IMR-90 (cell line): ENCODE measurements at regions not wholly inside any gene's neighbourhood (a gene's known extent, or its start where the extent isn't known, plus 50 kb on each side); places are given as distances from the start of the nearest gene placed in this dataset.

ENCODE experiments used
- ATAC-seq: fragments of 200-7000 bp; cut with Tn5 transposase; 2 replicates; pipeline ENCODE4 v1.9.1; 2020; ENCODE audit warnings: low read depth, mild to moderate bottlenecking, moderate library complexity
- BruUV-seq: library from RNA; stranded (reverse); fragments of 400-500 nt; replicated peaks from 2 replicates; lab custom pipeline; 2021; lab: Mats Ljungman, UMichigan
- CTCF ChIA-PET: fragments of 300-600 bp; formaldehyde crosslinking; extraction: SDS; loops from one replicate; lab custom pipeline; 2021; ENCODE audit warnings: antibody characterized with exemption; lab: Yijun Ruan, JAX
- POLR2A ChIA-PET: fragments of 300-600 bp; sonication (Branson Sonifier 250); formaldehyde crosslinking; loops from one replicate; lab custom pipeline; 2022; ENCODE audit warnings: antibody characterized with exemption; ENCODE audit not compliant: unreplicated experiment; lab: Charles Lee
- DNase-seq: peaks from one replicate; pipeline ENCODE4 v3.0.0; 2013
- H2AFZ ChIP-seq: replicated peaks from 2 replicates; pipeline ENCODE3; 2013; ENCODE audit warnings: low read length, mild to moderate bottlenecking; ENCODE audit not compliant: poor library complexity
- H2AK5ac ChIP-seq: 2 replicates; pipeline ENCODE4 v1.6.1; 2013; ENCODE audit warnings: low read depth, low read length, inconsistent platforms
- H2AK9ac ChIP-seq: replicated peaks from 2 replicates; pipeline ENCODE3; 2013; ENCODE audit warnings: mild to moderate bottlenecking, low read depth, low read length, moderate library complexity; ENCODE audit not compliant: poor library complexity
- H2BK120ac ChIP-seq: 2 replicates; pipeline ENCODE4 v1.6.1; 2013; ENCODE audit warnings: low read depth, low read length, inconsistent platforms
- H2BK15ac ChIP-seq: 3 replicates; pipeline ENCODE4 v1.6.1; 2013; ENCODE audit warnings: low read depth, low read length, inconsistent platforms
- H2BK20ac ChIP-seq: 2 replicates; pipeline ENCODE4 v1.6.1; 2013; ENCODE audit warnings: low read depth, mild to moderate bottlenecking, inconsistent platforms, low read length, moderate library complexity
- H2BK5ac ChIP-seq: 2 replicates; pipeline ENCODE4 v1.6.1; 2013; ENCODE audit warnings: mild to moderate bottlenecking, low read depth, low read length, inconsistent platforms; ENCODE audit not compliant: poor library complexity, severe bottlenecking
- H3K14ac ChIP-seq: replicated peaks from 2 replicates; pipeline ENCODE4 v1.6.1; 2013; ENCODE audit warnings: low read depth, low read length, inconsistent platforms
- H3K18ac ChIP-seq: 2 replicates; pipeline ENCODE4 v1.6.1; 2013; ENCODE audit warnings: low read depth, low read length, control low read depth
- H3K23ac ChIP-seq: 2 replicates; pipeline ENCODE4 v1.6.1; 2013; ENCODE audit warnings: low read depth, low read length, inconsistent platforms
- H3K27ac ChIP-seq: 2 replicates; pipeline ENCODE4 v1.5.1; 2013; ENCODE audit warnings: mild to moderate bottlenecking, control low read depth, low read length; ENCODE audit not compliant: insufficient read depth
- H3K27me3 ChIP-seq: 2 replicates; pipeline ENCODE4 v1.6.1; 2013; ENCODE audit warnings: low read length; ENCODE audit not compliant: control insufficient read depth, insufficient read depth
- H3K36me3 ChIP-seq: 2 replicates; pipeline ENCODE4 v1.6.1; 2013; ENCODE audit warnings: low read length, mixed read lengths; ENCODE audit not compliant: control insufficient read depth, insufficient read depth
- H3K4ac ChIP-seq: 2 replicates; pipeline ENCODE4 v1.6.1; 2013; ENCODE audit warnings: low read depth, low read length, inconsistent platforms
- H3K4me1 ChIP-seq: 2 replicates; pipeline ENCODE4 v1.6.1; 2013; ENCODE audit warnings: low read length, mixed read lengths; ENCODE audit not compliant: control insufficient read depth, insufficient read depth
- H3K4me2 ChIP-seq: 2 replicates; pipeline ENCODE4 v1.6.1; 2013; ENCODE audit warnings: low read depth, mild to moderate bottlenecking, control low read depth, low read length, moderate library complexity
- H3K4me3 ChIP-seq: 2 replicates; pipeline ENCODE4 v1.5.1; 2013; ENCODE audit warnings: low read depth, mild to moderate bottlenecking, control low read depth, low read length, moderate library complexity; ENCODE audit not compliant: insufficient read depth
- H3K56ac ChIP-seq: 2 replicates; pipeline ENCODE4 v1.6.1; 2013; ENCODE audit warnings: low read length, inconsistent platforms; ENCODE audit not compliant: insufficient read depth; ENCODE audit errors: extremely low read depth
- H3K79me1 ChIP-seq, 2 experiments: 2 replicates each; pipeline ENCODE4 v1.6.1; 2013; ENCODE audit warnings: low read length in 2 of 2, inconsistent platforms in 1 of 2, low read depth in 1 of 2
- H3K9ac ChIP-seq: 2 replicates; pipeline ENCODE4 v1.6.1; 2013; ENCODE audit warnings: low read depth, low read length, control low read depth
- H3K9me1 ChIP-seq: 2 replicates; pipeline ENCODE4 v1.6.1; 2013; ENCODE audit warnings: low read length, inconsistent platforms; ENCODE audit not compliant: insufficient read depth
- H3K9me3 ChIP-seq: 2 replicates; pipeline ENCODE4 v1.6.1; 2013; ENCODE audit warnings: low read length; ENCODE audit not compliant: control insufficient read depth, insufficient read depth
- H4K20me1 ChIP-seq: 2 replicates; pipeline ENCODE4 v1.6.1; 2013; ENCODE audit warnings: low read length, inconsistent platforms; ENCODE audit not compliant: insufficient read depth
- H4K5ac ChIP-seq: 2 replicates; pipeline ENCODE4 v1.6.1; 2013; ENCODE audit warnings: mild to moderate bottlenecking, low read depth, low read length, control low read depth
- H4K8ac ChIP-seq, 2 experiments: 2 replicates each; pipeline ENCODE4 v1.6.1; 2013; ENCODE audit warnings: low read depth in 2 of 2, low read length in 2 of 2, control low read depth in 1 of 2, inconsistent platforms in 1 of 2
- H4K91ac ChIP-seq: 2 replicates; pipeline ENCODE4 v1.6.1; 2013; ENCODE audit warnings: low read depth, low read length, inconsistent platforms; ENCODE audit not compliant: insufficient read depth
- CHD1 ChIP-seq: IDR thresholded peaks from 2 replicates; pipeline ENCODE4 v1.6.1; 2012; ENCODE audit warnings: low read depth, low read length, improper control_type of control experiment
- ELK1 ChIP-seq: fragments of 150-350 bp; IDR thresholded peaks from 2 replicates; pipeline ENCODE4 v1.6.1; 2016; ENCODE audit warnings: low read depth, mild to moderate bottlenecking, low read length, moderate library complexity, borderline replicate concordance
- MAFK ChIP-seq: IDR thresholded peaks from 2 replicates; pipeline ENCODE4 v1.6.1; 2012; ENCODE audit warnings: low read depth, low read length, improper control_type of control experiment
- RAD21 ChIP-seq: IDR thresholded peaks from 2 replicates; pipeline ENCODE4 v1.6.1; 2012; ENCODE audit warnings: low read length, improper control_type of control experiment
- RCOR1 ChIP-seq: IDR thresholded peaks from 2 replicates; pipeline ENCODE4 v1.6.1; 2012; ENCODE audit warnings: mild to moderate bottlenecking, low read length, improper control_type of control experiment; ENCODE audit not compliant: insufficient replicate concordance
- SMC3 ChIP-seq: fragments of 150-350 bp; IDR thresholded peaks from 2 replicates; pipeline ENCODE4 v1.6.1; 2016; ENCODE audit warnings: low read depth, mild to moderate bottlenecking, antibody characterized with exemption, low read length, moderate library complexity
- WGBS, 2 experiments: methylation state at CpG; one replicate each; pipeline versions ENCODE4 v1.1.5 to v1.1.7; 2013; ENCODE audit warnings: missing lambda C conversion rate in 2 of 2; ENCODE audit not compliant: insufficient read length in 1 of 2; ENCODE audit errors: extremely low coverage in 2 of 2; 5-methylcytosine and 5-hydroxymethylcytosine counted together
- dilution Hi-C: fragments of 300-500 bp; cut with HindIII; formaldehyde crosslinking; loops from one replicate; pipeline ENCODE4 v1.14.3; 2018; ENCODE audit warnings: low sequenced_read_pairs; ENCODE audit not compliant: unreplicated experiment
- in situ Hi-C: fragments of 300-500 bp; cut with MboI; formaldehyde crosslinking; loops from 3 replicates; pipeline ENCODE4 v1.14.3; 2019; ENCODE audit warnings: low sequenced_read_pairs, inconsistent platforms, mixed read lengths
- intact Hi-C: fragments of 100-400 bp; cut with micrococcal nuclease; formaldehyde crosslinking; loops from 2 replicates; pipeline ENCODE4 v1.10.0; 2022

DNA sequence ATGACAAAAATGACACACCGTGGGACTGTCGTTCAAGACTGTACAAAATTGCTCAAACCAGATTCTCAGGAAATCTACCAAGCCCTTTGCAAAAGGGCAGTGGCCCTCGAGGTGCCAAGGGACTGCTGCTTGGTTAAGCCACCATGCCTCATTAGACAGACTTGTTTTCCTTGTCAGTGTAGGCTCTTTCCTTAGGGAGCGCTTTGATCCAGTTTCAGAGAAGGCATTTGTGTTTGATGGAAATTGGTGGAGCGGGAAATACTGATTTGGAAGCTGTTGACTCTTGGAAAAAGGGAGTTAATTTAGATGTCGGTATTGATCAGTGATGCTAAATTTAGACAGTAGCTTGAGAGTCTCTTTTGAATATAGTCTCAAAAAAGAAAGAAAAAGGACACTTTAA, 304.3 kb upstream of the UMPS start:
- Histone ChIP-seq H2AK9ac (no peak overlapping the region), H3K4me1 (peaks cover 3% of the 10 kb centered on the region), H3K56ac (no peak overlapping the region), H3K9ac (no peak overlapping the region), H3K14ac (no peak overlapping the region), H3K4me3 (no peak overlapping the region), H3K27ac (no peak overlapping the region), H2BK15ac (no peak overlapping the region), H2BK120ac (no peak overlapping the region), H3K9me1 (peaks cover 2% of the 10 kb centered on the region; the same call in 1 of the 2 replicates), H3K4ac (no peak overlapping the region), H3K18ac (no peak overlapping the region), H4K5ac (no peak overlapping the region), H2AFZ (no peak overlapping the region), H4K8ac (no peak overlapping the region), H2AK5ac (no peak overlapping the region), H2BK5ac (no peak overlapping the region), H2BK20ac (no peak overlapping the region), H3K4me2 (no peak overlapping the region), H3K23ac (no peak overlapping the region), H3K9me3 (no peaks in the 10 kb centered on the region), H3K36me3 (peaks cover 4% of the 10 kb centered on the region; the same call in 1 of the 2 replicates), H3K27me3 (no peaks in the 10 kb centered on the region; the same call in 1 of the 2 replicates), H4K20me1 (no peaks in the 10 kb centered on the region), H4K91ac (no peak overlapping the region), H3K79me1 (no peaks in the 10 kb centered on the region)
- ATAC-seq (no peak), DNase-seq (no peak)
- TF ChIP-seq ELK1: no peak
- TF ChIP-seq RCOR1: no peak
- TF ChIP-seq RAD21: no peak
- TF ChIP-seq SMC3: no peak
- TF ChIP-seq MAFK: no peak
- TF ChIP-seq CHD1: no peak
- dilution Hi-C loops: no loop called here
- in situ Hi-C loops: no loop called here
- ChIA-PET POLR2A (no interaction called here), CTCF (no interaction called here)
- intact Hi-C loops: no loop called here
- no TSS peak for BruUV-seq
- no CpG with 5 or more reads among the region's 6 CpGs for WGBS, 2 experiments
